CD4-positive, alpha-beta T cell treated with Interleukin-10 for 1 hour (primary cell): ENCODE measurements at regions not wholly inside any gene's neighbourhood (a gene's known extent, or its start where the extent isn't known, plus 50 kb on each side); places are given as distances from the start of the nearest gene placed in this dataset.
A peak's percentile ranks its signal among the peaks of the same experiment; 100 is the strongest.
"Not testable (repeated sequence)": the region's sequence is repeated elsewhere in the genome, so short reads cannot be mapped to it uniquely, and the experiment has no call there.

Experiments used
- DNase-seq: peaks from one replicate; pipeline ENCODE4 v3.0.0-alpha.2; 2020

- DNase-seq = no peak
These were observed 51.5 kb upstream of the DDR1 start for GRCh38 chr6:30832864-30833263.

- peak; percentile 43 for DNase-seq
These were observed 53.9 kb upstream of the DDR1 start for GRCh38 chr6:30830438-30830837.

- peak; percentile 21 for DNase-seq
These were observed 54.6 kb upstream of the DDR1 start for GRCh38 chr6:30829639-30830255.

- DNase-seq = no peak
These were observed 55.3 kb upstream of the DDR1 start for GRCh38 chr6:30829033-30829432.

- peak; percentile 83 for DNase-seq
These were observed 56.0 kb upstream of the DDR1 start for GRCh38 chr6:30828027-30828962.

GRCh38 chr6:30826961-30827342 is 57.4 kb upstream of the DDR1 start:
- no peak for DNase-seq

- DNase-seq = no peak
These were observed 59.6 kb upstream of the DDR1 start for GRCh38 chr6:30824698-30825097.

GRCh38 chr6:30823534-30823865 is 60.8 kb upstream of the DDR1 start:
- no peak for DNase-seq

GRCh38 chr6:30821862-30822784 is 62.2 kb upstream of the DDR1 start:
- DNase-seq = peak; percentile 52

- no peak for DNase-seq
These were observed 64.1 kb upstream of the DDR1 start for GRCh38 chr6:30820193-30820592.

GRCh38 chr6:30819297-30819917 is 64.9 kb upstream of the DDR1 start:
- no peak for DNase-seq

GRCh38 chr6:30818391-30818841 is 65.9 kb upstream of the DDR1 start:
- no peak for DNase-seq

- no peak for DNase-seq
These were observed 67.3 kb upstream of the DDR1 start for GRCh38 chr6:30816791-30817739.

- not testable (repeated sequence) for DNase-seq
These were observed 68.0 kb upstream of the DDR1 start for GRCh38 chr6:30816296-30816695.

- not testable (repeated sequence) for DNase-seq
These were observed 69.1 kb upstream of the DDR1 start for GRCh38 chr6:30815041-30815742.

- peak; percentile 33 for DNase-seq
These were observed 69.9 kb upstream of the DDR1 start for GRCh38 chr6:30814146-30815040.

GRCh38 chr6:30813631-30814145 is 69.3 kb upstream of the IER3 start:
- no peak for DNase-seq

GRCh38 chr6:30810813-30811339 is 66.5 kb upstream of the IER3 start:
- DNase-seq = no peak

- DNase-seq = not testable (repeated sequence)
These were observed 63.2 kb upstream of the IER3 start for GRCh38 chr6:30807566-30807965.
